ENCODE measurements at regions not wholly inside any gene's neighbourhood (a gene's known extent, or its start where the extent isn't known, plus 50 kb on each side); places are given as distances from the start of the nearest gene placed in this dataset.

- DNase-seq: no peak
These were observed 260.5 kb downstream of the CCDC85A start for GRCh38 chr2:56444339-56444738.

GRCh38 chr2:56448403-56449001 lies 264.7 kb downstream of the CCDC85A start:
- DNase-seq: no peak

DNA sequence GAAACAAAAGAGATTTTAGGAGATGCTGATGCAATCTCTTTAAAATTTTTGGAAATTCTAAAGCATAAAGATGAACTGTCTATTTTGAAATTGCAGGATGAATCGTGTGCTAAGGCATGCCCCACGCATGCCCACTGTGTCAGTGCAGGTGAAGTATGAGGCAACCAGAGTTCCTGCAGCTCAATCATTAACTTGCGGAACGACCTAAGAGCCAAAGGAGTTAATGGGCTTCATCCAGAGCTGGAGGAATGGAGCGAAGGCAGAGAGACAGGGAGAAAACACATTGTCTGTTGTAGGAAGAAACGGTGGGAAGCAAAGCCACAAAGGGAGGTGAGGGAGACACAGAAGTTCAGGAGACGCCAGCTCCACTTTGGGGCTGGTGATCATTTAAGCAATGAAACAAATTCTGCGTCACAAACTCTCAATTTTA lies 265.2 kb downstream of the CCDC85A start:
- DNase-seq: no peak

DNA sequence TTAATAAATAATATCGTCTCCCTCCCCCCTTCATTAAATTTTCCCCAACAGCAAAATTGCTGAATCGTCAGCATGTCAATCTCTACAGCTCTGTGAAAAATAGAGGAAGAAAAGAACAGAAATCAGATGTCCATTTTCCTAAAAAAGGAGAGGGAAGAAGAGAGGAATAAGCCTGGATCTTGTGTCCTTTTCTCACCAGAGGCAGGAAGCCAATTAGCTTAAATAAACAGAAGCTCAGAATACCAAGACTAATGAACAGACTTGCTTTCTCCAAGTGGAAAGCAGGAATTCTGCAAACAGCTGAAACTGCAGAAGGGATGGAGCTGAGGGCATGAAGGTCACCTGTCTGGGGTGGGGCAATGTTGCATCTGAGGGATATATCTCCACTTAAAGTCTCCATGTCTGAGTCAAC lies 265.7 kb downstream of the CCDC85A start:
- no peak for DNase-seq

DNA sequence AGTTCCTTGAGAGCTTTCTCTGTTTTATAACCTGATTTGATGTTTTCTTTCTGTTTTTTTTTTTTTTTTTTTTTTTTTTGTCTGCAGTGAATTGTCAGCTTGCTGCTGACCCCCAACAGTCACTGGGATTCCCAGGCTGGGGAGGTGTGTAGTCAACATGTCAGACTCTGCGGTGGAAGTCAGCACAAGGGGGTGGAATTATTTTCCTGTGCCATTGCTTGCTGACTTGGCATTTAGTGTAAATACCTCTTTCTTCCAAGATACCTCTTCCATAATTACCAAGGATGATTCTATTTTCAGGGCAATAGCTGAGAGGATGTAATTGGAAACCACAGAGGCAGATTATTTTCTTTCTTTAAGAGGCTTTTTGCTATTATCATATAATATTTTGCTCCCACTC lies 266.3 kb downstream of the CCDC85A start:
- DNase-seq: no peak

GRCh38 chr2:56450772-56451171 lies 267.0 kb downstream of the CCDC85A start:
- DNase-seq: no peak

DNA sequence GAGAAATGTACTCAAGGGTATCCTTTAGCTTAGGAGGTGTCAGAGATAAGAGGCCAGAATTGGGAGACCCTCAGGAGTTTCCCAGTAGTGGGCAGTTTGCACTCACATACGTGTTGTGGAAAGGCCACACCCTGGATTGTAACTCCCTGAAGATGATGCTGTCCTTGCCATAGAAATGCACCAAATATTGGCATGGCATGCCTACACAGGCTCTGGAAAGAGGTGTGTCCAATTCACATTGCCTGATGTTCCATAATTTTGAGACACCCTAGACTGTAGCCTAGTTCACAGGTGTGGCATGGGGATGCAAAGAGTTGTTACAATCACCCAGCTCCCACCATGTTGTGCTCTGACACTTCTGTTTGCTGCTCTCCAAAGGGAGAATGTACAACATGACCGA lies 271.9 kb downstream of the CCDC85A start:
- no peak for DNase-seq

DNA sequence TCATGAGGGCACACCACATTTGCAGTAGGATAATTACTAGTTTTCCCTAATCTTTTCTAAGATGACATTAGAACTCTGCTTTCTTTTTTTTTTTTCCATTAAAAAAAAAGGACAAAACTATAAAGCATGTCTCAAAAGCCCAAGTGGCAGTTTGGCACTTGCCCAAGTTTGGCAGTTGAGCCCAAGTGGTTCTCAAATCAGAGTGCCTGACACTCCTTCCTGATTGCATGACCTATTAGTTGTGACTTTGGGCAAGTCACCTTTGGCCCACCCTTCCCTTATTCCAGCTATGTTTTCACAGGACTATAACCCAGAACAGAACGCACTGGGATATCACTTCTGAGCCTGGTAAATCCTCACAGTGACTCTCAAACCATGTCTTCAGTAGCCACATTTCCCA lies 273.0 kb downstream of the CCDC85A start:
- no peak for DNase-seq

DNA sequence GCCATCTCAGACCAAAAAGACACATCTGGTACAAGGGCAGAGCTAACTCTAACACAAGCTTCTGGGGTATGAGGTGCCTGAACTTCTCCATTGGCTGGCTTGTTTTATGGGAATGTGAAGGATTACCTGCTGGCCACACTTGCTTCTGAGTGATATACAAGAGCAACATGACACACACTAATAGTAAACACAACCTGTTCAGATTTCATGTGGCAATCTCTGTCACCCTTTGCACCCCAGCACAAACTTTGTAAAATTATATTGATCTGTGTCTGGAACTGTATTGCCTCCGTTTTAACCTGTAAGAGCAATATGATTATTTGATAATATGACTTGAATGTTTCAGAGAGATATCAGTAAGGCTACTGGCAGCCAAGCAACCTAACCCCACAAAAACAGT lies 276.7 kb downstream of the CCDC85A start:
- no peak for DNase-seq

DNA sequence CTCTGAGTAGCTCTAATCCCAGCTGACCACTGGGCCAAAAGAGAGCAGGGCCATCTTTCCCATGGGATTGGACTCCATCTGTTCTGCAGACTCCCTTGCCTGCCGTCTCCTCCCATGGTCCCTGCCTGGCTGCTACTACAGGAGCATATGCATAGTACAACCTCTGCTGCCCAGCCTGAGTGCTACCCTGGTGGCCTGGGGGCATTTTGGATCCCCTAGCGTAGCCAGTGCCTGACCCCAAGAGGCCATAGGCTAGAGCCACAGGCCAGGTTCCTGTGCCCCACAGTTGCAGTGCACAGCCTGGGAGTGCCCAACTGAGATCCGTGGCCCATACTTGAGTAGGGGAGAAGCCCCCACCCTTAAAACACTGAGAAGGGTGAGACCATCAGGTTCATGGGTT lies 280.3 kb downstream of the CCDC85A start:
- DNase-seq: no peak

DNA sequence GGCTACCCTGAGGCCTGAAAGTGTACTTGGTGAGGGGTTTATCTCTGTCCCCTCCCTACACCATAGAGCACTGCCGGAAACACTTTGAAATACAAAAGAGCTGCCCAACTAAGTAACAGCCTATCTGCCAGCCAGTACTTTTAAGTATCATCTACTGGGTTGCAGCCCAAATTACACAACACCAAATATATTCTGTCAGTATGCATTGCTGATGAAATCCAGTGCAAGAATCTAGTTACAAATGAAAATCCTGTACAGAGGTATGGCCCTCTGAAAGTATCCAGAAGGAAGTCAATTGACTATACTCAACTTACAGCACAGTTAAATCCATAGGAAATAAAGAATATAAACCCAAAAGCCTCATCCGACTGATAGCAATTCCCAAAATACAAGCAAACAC lies 280.8 kb downstream of the CCDC85A start:
- DNase-seq: no peak

- no peak for DNase-seq
These were observed 281.7 kb downstream of the CCDC85A start for GRCh38 chr2:56465491-56465890.

GRCh38 chr2:56473524-56473923 lies 289.7 kb downstream of the CCDC85A start:
- no peak for DNase-seq

DNA sequence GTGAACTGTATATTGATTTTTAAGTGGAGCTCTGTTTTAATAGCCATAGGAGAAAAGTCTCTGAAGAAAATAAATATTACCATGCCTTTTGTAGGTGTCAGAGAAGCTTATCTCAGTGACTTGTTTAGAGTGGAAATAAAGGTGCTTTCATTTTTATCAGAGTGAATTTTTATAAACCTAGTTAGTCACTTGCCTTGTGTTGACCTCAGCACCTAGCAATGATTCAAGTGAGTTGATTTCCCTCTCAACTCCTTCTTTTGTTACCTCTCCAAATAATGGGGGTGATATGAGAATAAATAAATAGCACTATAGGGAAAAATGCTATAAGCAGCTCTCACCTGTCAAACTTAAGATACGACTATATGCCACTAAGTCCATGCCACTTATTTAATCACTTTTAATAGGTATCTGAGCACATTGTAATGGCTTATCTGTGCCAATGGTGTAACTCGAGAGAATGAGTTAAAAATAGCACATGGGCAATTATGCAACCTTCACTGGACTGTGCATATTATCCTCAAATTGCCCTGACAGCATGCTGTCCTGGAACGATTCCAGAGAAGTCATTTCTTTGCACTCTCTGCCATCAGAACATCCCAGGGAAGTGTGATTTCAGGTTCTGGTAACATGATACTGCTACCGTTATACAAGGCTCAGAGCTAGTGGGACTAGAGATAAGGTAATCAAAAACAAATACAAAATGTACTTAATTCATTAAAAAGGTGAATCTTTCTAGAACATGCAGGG lies 290.8 kb downstream of the CCDC85A start:
- no peak for DNase-seq

DNA sequence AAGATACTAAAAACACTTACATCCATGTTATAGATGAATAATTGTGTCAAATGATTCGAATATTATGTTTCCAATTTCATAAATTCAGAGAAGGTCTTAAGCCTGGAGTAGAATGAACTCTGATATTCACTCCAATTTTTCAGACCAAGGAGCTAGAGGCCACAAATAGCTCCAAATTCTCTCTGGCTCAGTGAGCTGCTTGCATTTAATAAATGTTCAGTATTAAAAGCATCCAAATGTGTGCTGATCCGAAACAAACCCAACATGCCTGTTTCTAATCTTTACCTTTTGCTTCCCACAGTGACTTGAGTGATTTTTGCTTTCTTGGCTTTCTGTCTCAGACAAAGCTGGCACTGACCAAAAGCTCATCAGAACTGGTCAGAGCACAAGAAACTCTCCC lies 291.4 kb downstream of the CCDC85A start:
- DNase-seq: no peak

- no peak for DNase-seq
These were observed 292.8 kb downstream of the CCDC85A start for GRCh38 chr2:56476509-56477071.

- DNase-seq: no peak
These were observed 294.2 kb downstream of the CCDC85A start for GRCh38 chr2:56478027-56478426.

DNA sequence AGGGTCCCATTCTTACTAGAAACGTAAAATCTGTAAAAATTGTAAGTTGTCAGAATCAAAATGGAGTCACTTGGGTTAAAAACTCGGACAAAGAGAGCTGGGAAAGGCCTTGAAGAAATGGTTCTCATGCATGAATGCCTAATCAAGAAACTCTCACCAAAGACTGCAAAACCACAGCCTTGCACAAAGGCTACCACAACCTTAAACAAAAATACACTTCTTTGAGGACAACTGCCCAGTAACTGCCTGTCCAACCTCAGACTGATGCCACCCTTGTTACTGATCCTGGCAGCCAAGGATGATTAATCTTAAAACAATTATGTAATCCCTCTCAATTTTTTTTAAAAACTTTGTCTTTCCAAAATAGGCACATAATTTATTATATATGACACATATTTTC lies 299.3 kb downstream of the CCDC85A start:
- DNase-seq: no peak

- no peak for DNase-seq
These were observed 301.1 kb downstream of the CCDC85A start for GRCh38 chr2:56484906-56485305.

GRCh38 chr2:56500317-56500716 lies 316.5 kb downstream of the CCDC85A start:
- no peak for DNase-seq

DNA sequence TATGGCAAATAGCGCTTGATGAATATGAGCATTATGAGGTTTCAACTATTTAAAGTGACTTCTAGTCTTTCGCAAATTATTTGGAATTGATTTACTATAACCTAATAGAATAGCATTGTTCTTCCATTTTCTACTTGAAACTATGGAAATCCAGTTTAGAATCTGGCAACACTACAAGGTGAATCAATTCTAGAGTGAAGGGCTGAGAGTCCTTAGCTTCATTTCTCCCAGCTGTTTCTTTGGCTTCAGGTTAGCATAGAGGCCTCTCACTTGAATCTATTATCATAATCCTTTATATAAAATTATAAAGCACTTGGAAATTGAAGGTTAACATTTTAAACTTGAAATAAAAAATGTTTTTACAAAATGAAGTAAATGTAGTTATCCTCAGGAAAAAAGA lies 318.8 kb downstream of the CCDC85A start:
- no peak for DNase-seq

GRCh38 chr2:56505885-56506284 lies 322.1 kb downstream of the CCDC85A start:
- DNase-seq: no peak

DNA sequence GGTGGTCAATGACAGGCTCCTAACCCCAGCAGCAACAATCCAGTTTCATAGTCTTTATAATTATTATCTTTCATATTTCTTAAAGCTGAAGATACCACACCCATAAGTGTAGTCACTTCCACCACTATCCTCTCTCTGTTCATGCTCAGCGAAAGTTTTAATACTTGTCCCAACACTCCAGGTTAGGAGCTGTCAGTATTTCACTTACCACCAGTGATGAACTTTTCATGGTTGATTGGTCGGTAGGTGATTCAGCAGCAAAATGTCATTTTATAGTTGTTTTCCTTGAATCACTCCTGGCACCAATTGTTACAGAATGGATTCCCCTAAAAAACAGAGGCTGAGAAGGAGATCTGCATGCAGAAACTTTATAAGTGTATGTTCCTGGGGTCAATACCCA lies 324.9 kb downstream of the CCDC85A start:
- DNase-seq: no peak

DNA sequence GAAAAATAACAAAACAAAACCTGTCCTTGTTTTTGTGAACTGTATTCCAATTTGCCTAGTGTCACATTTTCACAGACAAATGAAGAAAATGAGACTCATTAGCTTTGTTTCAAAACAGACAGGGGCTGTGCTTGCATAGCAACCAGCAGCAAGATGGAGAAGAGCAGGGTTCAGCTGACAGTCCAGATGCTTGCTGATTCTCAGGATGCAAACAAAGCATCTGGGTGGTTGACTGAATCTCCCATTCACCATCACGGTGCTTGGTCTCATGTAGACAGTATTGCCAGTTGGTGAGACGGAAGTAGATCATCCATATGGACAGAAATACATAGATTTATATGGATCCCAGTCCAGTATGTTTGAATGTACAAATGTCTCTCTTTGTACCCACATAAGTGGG lies 326.8 kb downstream of the CCDC85A start:
- no peak for DNase-seq

GRCh38 chr2:56515399-56515798 lies 331.6 kb downstream of the CCDC85A start:
- DNase-seq: no peak
